Head of caudate nucleus (tissue), 42 donors: ENCODE measurements at regions not wholly inside any gene's neighbourhood (a gene's known extent, or its start where the extent isn't known, plus 50 kb on each side); places are given as distances from the start of the nearest gene placed in this dataset.

Experiments used
- DNase-seq, 42 donors: peaks; one replicate each; pipeline versions ENCODE4 v3.0.0 to v3.0.0-alpha.2; 2020 to 2021; ENCODE audit warnings: mixed read lengths in 7 of 42
- intact Hi-C: fragments of 100-400 bp; cut with DNase I; formaldehyde crosslinking; loops from one replicate; pipeline ENCODE4 v1.15.0; 2022

DNA sequence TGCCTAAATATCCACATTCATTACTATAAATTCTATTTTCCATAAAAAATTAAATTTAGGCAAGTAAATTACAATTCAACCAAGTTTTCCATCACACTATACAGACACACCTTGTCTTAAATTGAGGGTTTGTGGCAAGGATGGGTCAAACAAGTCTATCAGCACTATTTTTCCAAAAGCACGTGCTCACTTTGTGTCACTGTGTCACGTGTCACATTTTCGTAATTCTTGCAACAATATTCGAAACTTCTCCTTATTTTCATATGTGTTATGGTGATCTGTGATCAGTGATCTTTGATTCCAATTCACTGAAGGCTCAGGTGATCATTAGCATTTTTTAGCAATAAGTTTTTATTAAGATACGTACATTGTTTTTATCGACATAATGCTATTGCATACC lies 323.3 kb upstream of the CNTN4 start:
- no peak for DNase-seq
- intact Hi-C loops: no loop called here

DNA sequence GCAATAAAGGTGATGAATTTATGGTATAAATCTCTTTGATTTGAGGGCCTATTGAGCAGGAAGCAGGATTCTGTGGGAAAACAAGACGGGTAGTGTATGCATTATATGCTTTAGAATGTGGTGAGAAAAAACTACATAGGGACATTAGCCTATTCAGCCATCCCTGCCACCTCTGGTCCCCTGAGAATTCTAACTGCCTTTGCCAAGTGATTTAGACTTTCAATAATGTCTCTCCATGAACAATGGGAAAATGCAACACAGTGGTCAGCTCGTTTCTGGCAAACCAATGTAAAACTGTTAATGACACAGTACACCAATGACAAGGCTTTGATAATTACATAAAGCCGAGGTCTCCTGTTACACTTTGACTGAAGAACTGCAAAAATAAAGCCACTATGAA lies 314.7 kb upstream of the CNTN4 start:
- no peak for DNase-seq
- intact Hi-C loops: no loop called here

DNA sequence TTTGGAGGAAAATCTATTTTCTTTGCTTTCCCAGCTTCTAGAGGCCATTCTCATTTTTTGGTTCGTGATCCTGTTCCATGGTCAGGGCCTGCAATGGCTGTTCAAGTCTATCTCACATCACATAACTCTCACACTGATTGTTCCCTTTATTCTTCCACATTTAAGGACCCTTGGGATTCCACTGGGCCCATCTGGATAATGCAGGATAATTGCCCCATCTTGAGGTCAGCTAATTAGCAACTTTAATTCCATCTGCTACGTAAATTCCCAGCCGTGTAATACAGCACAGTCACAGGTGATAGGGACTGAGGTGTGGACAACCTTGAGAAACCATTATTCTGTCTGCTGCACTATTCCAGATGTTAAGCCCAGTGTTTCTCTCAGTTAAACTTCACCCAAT lies 311.6 kb upstream of the CNTN4 start:
- intact Hi-C loops: no loop called here
- DNase-seq: no peak

DNA sequence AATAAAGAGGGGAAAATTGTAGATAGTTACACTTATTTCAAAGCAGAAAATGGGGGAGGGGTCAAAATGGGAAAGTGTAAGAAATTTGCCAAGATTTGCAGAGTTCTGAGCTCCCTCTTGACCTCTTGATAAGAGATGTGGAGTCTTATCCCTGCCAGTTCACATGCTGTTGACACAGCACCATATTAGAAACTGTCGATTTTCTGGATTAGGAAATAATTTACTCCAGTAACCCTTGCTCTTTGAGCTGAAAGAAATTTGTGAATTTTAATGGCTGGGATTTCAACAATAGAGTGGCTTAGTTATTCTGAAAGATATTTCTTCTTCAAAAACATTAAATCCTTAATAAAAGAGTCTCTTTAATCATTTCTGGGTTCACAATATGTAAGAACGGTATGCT lies 306.2 kb upstream of the CNTN4 start:
- DNase-seq: no peak

DNA sequence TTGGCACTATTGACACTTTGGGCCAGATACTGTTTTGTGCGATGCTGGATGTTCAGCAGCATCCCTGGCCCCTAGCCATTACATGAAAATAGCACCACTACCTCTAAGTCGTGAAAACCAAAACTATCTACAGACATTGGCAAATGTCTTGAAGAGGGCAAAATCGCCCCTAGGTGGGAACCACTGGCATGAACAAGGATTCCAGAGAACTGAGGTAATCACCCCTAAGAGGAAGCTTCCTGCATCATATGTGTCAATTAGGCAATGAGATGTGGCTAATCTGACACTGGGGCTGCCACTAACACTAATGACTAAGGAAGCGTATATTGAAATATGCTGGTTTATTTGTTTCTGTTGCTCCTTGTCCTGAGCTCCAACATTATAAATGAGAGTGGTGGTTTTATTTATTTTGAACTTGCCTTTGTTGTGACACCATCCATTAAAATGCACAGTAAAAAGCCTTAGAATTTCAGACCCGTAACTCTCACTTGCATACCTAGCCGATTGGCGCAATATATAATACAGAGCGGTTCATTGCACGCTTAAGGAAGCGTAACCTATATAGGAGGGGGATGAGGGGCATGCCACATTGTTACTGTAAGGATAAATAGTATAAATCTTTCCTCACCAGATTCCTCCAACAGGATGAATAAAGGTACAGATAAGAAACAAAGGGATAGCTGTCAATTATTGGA lies 299.8 kb upstream of the CNTN4 start:
- intact Hi-C loops: no loop called here
- no peak for DNase-seq

More for the DNA sequence above, 306.2 kb upstream of the CNTN4 start:
- intact Hi-C loops: no loop called here

DNA sequence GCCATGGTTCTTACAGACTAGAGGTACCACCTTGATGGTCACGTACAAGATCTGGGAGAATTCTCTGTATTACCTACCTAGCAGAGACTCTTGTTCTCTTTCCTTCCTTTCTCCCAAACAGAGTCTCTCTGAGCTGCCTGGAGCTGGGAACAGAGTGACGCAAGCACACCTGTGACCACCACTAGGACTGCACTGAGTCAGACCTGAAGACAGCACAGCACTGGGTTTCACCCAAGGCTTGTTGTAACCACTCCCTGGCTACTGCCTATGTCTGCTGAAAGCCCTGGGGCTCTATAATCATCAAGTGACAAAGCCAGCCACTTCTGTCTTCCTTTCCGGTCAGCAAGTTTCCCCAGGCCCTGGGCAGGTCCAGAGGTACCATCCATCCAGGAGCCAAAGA lies 293.3 kb upstream of the CNTN4 start:
- DNase-seq: no peak

DNA sequence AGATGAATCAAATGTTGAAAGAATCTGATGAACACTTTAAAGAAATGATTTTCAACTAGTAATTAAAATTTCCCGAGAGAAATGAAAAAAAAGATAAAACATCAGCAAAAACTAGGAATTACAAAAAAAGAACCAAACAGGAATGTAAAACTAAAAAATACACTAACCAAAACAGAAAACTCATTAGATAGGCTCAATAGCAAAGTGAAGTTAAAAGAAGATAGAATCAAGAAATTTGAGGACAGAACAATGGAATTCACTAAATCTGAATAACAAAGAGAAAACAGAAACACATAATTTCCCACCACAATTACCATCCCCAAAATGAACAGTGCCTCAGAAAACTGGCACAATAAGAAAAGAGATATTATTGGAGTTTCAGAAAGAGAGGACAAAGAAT lies 290.1 kb upstream of the CNTN4 start:
- DNase-seq: no peak
- intact Hi-C loops: no loop called here

More for the DNA sequence above, 293.3 kb upstream of the CNTN4 start:
- intact Hi-C loops: no loop called here

DNA sequence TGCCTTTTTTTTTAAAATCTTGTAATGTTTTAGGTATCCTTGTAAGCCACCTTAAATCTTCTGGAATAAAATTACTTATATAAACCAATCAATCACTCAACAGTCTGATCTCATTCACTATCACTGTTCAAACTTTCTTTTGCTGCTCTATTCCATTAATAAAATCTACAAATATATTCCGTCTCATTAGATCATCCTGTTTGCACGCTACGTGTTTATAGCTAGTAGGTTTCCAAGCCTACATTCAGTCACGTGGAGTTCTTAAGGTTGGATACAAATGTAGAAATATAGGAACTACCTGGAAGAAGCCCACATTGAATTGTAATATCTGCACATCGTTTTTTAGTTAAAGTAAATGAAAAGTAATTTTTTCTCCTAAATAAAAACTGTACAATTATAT lies 274.8 kb upstream of the CNTN4 start:
- intact Hi-C loops: no loop called here
- no peak for DNase-seq

DNA sequence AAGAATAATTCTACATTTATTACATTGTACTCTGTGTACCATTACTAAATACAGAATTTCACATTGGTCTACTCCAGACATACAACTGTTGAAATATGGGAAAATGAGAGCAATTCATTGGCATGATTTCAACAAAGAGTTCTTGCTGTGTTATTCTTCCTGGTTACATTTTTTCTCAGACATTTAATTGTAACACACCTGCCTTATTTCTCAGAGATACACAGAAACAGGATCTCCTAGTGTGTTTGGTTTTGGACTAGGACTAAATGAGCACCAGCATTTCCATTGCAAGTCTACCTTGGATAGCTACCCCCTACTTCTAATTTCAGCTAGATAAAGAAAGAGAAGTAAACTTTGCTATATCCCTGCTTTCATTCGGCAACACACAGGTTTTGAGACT lies 274.3 kb upstream of the CNTN4 start:
- intact Hi-C loops: no loop called here
- DNase-seq: no peak

DNA sequence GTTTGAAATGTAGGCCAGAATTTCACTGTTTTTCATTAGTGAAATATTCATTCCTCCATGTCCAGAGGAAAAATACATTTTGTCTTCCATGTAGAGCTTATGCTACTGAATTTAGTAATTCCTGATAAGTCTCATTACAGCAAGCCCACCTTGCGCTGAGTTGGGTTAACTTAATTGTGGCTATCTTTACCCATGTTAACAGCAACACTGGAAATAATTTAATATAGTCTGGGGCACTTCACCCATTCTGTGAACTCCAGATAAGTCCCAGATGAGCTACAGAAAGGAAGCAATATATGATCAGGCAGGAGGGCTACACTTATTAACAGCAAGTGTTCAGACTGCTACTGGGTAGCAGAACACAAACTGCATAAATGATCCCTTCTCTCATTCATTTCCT lies 270.1 kb upstream of the CNTN4 start:
- intact Hi-C loops: no loop called here

DNA sequence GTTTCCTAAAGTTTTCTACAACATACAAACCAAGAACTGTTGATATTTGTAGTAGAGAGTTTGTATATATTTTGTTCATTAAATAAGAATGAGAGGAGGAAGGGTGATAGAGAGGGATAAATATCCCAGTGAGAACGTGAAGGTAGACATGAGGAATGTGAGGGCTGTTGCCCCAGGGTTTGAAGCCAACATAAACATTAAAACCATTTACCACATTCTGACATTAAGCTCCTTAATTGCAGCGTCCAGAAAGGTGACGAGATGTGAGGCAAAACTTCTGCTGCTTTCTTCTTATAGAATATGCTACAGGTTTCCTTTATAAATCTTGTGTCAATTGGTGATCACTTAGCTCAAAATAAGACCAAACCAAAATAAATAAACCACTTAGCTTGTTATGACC lies 267.8 kb upstream of the CNTN4 start:
- no peak for DNase-seq
- intact Hi-C loops: no loop called here

More for the DNA sequence above, 270.1 kb upstream of the CNTN4 start:
- DNase-seq: no peak

DNA sequence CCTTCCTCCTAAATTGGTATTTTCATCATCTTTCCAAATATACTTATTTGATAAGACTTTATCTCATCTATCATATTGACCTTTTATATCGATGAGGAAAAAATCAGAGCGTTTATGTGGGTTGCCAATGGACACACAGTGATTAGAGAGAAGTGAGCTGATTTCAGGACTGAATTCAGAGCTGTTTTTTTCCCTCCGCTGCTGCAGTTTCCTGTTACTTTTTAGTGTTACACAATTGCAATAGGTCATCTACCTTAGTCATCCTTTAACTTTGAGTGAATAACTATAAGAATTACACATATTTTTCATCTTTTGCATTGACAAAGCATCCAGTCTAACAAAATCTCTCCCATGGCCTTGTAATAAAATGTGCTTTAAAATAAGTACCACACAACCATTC lies 266.3 kb upstream of the CNTN4 start:
- DNase-seq: no peak
- intact Hi-C loops: no loop called here

DNA sequence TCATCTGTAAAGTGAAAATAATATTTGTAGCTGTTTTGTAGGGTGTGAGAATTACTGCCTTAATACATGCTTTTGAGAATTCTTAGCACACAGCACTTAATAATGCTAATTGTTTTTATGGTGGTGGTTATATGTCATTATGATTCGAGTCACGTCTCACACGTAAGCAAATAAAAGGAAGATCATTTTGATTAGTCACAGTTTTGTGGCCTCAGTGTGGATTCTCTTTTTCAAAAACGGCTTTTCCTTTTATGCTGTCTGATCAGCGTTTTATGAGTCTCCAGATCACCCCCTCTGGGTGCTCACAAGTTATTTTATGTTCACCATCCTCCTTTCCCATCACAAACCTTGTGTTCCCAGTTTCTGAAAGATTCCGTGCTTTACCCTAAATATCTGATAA lies 255.6 kb upstream of the CNTN4 start:
- no peak for DNase-seq
- intact Hi-C loops: no loop called here

DNA sequence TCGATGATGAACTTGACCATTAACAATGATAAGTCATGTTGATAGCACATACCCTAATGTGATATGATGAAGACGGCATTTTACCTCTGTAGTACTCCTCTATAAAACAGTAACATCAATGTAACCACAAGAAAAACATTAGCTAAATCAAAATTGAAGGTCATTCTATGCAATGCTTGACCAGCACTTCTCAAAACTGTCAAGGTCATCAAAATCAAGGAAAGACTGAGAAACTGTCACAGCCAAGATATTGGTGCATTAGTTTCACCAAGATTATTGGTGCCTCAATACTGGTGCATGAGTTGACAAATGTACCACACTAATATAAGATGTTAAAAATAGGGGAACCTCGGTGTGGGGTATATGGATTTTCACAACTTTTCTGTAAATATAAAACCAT lies 251.1 kb upstream of the CNTN4 start:
- intact Hi-C loops: no loop called here

DNA sequence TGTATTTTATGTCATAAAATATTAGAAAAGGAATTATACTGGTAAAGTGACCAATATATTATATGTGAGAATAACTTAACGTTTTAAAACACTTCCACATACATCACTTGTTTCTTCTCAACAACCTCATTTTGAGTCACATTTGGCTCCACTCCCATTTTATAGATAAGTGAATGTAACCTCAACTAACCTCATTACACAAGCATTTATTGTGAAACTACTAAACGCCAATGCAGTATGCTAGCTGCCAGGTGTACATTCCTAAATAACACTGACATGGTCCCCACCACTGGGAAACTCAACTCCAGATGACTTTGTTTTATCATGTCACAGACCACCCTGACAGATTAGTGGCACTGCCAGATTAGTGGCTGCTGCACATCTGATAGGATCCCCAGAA lies 249.7 kb upstream of the CNTN4 start:
- DNase-seq: no peak
- intact Hi-C loops: no loop called here

More for the DNA sequence above, 251.1 kb upstream of the CNTN4 start:
- no peak for DNase-seq

DNA sequence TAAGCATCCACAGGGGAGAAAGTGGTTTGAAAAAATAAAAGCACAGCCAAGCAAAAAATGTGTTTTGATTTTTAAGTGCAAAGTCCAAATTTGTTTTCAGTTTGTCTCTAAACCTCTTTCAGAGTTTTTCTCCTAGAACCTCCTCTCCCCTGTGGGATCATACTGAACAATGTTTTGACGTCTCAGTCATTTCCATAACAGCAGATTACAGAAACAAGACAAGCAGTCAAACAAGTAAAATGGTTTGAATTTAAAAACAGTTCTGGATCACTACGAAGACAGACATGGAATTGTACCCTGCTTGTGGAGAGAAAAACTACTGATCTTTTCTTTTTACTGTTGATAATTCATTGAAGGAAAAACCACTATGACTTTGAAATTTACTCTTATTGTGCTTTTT lies 245.7 kb upstream of the CNTN4 start:
- no peak for DNase-seq
- intact Hi-C loops: no loop called here

DNA sequence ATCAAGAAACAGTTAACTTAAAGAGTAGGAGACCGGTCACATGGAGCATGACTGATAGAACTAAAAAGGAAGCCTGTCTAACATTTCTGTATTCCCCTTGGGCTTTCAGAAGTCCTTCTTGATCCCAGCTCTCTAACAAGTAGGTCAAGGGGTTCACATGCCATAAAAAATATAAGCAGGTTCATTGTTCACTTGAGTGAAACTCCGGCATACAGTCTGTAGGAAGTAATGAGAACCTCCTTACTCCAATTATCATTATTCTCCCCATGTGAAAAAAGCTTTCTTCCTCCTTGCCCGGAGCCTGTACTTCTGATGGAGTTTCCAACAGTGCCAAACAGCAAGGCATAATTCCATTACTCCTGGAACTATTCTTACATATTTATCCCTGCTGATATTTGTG lies 242.8 kb upstream of the CNTN4 start:
- intact Hi-C loops: no loop called here
- no peak for DNase-seq

DNA sequence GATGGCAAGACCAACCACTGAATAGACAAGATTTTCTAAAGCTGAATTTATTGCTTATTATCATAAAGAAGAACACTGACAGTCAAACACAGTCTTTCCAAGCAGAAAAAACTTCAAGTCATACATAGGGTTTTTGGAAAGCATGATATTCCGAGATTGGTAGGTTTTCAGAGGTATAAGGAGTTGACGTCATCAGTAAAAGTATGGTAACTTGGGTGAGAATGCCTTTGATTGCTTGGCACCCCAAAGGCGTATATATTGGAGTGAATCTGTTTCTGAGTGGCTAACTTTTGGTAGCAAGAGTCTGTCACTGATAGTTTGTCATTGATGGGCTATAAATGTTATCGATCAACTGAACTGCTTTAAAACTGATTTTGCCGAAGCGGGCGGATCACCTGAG lies 227.9 kb upstream of the CNTN4 start:
- intact Hi-C loops: no loop called here
- no peak for DNase-seq

DNA sequence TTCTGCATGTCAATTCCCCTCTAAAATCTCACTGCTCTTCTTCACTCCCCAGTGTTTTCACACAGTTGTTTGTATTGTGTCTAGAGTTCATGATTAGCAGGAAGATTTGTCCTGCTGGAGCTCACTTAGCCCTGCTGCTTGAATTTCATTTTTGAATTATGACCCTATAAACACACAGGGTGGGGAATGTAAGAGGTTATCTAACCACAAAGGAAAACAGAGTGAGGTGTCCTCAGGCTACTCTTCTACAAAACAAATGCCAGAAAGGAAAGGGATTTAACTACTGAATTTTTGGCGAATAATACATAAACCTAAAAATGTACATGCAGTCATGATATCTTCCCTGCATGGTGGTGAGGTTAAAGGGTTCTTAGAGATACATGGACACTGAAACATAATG lies 215.1 kb upstream of the CNTN4 start:
- DNase-seq: no peak
- intact Hi-C loops: no loop called here

DNA sequence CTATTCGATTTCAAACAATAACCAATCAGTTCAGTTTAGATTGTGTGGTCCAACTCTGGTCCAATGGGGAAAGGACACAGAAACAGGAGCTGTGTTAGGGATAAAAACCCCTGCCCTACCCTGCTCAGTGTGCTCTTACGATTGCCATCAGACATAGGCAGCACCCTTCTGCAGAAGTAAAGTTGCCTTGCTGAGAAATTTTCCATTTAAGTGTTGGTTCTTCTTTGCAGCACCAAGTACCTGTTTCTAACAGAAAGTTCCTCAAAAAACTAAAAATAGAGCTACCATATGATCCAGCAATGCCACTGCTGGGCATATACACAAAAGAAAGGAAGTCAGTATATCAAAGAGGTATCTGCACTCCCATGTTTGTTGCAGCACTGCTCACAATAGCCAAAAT lies 206.2 kb upstream of the CNTN4 start:
- no peak for DNase-seq
- intact Hi-C loops: no loop called here

DNA sequence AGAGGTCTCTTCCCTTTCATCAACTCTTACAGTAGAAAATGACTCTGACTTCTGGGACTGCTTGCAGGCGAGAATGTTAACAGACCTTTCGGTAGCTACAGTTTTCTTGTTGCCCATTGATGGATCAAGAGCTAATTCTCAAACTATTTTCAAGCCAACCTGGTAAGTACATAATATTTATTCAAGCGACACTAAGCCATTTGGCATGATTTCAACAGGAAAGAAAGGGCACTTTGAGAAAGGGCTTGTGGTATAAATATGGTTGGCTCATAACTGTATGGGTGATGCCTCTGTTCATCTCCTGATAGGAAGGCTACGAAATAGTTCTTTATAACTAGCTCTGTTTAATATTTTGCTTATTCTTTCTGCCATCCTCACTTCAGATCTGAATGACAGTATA lies 196.2 kb upstream of the CNTN4 start:
- DNase-seq: no peak
- intact Hi-C loops: no loop called here

DNA sequence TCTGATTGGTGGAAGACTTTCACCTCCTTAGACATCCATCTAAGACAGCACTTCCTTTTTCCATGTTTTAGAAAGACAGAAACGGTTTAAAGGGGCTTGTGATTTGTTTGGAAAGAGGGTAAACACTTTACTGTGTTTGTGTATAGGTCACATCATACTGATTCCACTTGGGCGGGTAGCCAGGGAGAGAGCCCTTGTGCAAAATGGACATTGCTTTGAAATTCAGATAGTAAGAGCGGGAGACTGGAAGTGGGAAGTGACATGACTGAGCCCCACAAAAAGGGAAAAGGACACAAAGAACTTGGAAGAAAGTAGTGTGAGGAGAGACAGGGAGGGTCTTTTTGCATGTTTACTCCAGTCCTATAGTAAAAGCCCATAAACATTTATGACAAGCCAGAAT lies 195.6 kb upstream of the CNTN4 start:
- no peak for DNase-seq
- intact Hi-C loops: no loop called here
